ENCODE measurements at regions not wholly inside any gene's neighbourhood (a gene's known extent, or its start where the extent isn't known, plus 50 kb on each side); places are given as distances from the start of the nearest gene placed in this dataset.

DNA sequence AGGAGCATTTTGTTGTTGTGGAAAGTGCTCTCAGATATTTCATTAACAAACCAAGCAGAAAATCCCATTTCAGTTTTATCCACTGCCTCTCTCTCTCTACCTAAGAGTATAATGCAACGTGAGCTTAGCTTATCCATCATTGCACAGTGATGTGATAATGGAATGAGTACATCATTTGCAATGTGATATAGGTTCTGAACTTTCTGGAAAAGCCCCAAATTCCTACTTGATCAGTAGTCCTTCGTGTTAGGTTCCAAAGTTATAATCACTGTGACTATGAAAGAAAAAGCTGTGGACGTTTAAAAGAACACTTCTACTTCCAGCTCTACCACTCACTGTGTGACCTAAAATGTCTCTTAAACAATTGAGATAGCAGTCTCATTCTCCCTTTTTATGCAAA is 76.4 kb upstream of the PRMT6 start:
- H3K36me3 ChIP-seq: no peaks in the 10 kb centered on the region
- no peaks in the 10 kb centered on the region for H3K9me3 ChIP-seq
- WGBS, 5 donors: 37 to 80% (median 65%) methylated on average over 3 of the region's 3 CpGs
- no peaks in the 10 kb centered on the region for H3K27me3 ChIP-seq (replicated peaks in 1 of 7)
- intact Hi-C loops (cut with DNase I; ENCODE audit: low total_unique reads): no loop called here
- DNase-seq: no peak
- H3K4me3 ChIP-seq: no peak overlapping the region
- no peaks in the 10 kb centered on the region for H3K4me1 ChIP-seq
- H3K27ac ChIP-seq: no peak overlapping the region
- TF ChIP-seq, protein P1, sequence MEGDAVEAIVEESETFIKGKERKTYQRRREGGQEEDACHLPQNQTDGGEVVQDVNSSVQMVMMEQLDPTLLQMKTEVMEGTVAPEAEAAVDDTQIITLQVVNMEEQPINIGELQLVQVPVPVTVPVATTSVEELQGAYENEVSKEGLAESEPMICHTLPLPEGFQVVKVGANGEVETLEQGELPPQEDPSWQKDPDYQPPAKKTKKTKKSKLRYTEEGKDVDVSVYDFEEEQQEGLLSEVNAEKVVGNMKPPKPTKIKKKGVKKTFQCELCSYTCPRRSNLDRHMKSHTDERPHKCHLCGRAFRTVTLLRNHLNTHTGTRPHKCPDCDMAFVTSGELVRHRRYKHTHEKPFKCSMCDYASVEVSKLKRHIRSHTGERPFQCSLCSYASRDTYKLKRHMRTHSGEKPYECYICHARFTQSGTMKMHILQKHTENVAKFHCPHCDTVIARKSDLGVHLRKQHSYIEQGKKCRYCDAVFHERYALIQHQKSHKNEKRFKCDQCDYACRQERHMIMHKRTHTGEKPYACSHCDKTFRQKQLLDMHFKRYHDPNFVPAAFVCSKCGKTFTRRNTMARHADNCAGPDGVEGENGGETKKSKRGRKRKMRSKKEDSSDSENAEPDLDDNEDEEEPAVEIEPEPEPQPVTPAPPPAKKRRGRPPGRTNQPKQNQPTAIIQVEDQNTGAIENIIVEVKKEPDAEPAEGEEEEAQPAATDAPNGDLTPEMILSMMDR (IDR thresholded peaks at IDR 0.05 in 8 of 11, conservative IDR thresholded peaks at IDR 0.05 in 3 of 11): no peak
- no peak for TF ChIP-seq POLR2A (IDR thresholded peaks at IDR 0.05)
- no peak for TF ChIP-seq POLR2AphosphoS5 (IDR thresholded peaks at IDR 0.05)

DNA sequence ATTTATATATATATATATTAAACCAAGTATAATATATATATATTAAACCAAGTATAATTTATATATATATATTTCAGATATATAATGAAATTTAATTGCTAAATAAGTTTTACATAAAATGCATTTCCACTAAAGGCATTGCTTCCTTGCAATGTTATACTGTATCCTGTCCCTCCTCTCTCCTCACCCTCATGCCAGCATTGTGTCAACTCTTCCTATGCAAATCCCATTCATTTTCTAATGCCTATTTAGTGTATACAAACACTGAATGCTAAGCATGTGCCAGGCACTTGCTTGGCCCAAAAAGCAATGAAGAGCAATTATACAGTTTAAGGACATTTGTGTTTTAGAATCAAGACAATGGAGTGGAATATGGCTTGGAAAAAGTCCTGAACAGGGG is 71.7 kb upstream of the PRMT6 start:
- Histone ChIP-seq H3K36me3 (no peaks in the 10 kb centered on the region), H3K4me1 (no peaks in the 10 kb centered on the region), H3K27ac (no peak overlapping the region), H3K4me3 (no peak overlapping the region), H3K9me3 (no peaks in the 10 kb centered on the region), H3K27me3 (replicated peaks in 1 of 7) (peaks cover 0 to 5% (median 0%) of the 10 kb centered on the region in 7 donors)
- TF ChIP-seq POLR2AphosphoS5 (IDR thresholded peaks at IDR 0.05) (no peak), POLR2A (IDR thresholded peaks at IDR 0.05) (no peak)
- TF ChIP-seq, protein P1 (IDR thresholded peaks at IDR 0.05 in 8 of 11, conservative IDR thresholded peaks at IDR 0.05 in 3 of 11): no peak
- DNase-seq: no peak
- intact Hi-C loops (cut with DNase I; ENCODE audit: low total_unique reads): no loop called here

DNA sequence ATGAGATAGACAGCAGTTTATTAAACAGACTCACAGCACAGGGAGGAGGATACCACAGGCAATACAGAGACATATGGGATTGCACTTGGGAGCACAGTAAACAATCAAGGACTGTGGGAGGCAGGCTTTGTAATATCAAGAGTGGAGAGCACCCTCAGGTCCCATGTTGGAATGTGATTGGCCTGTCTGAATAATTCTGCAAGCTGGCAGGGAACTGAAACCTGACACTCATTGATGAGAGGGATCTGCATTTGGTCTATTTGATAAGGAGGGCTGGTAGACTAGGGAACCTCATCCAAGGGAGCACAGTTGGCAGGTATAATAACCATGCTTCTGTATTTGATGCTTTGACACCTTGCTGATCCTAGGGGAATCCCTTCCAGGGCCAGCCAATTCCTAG is 69.9 kb upstream of the PRMT6 start:
- Histone ChIP-seq H3K27me3 (replicated peaks in 1 of 7) (peaks cover 0 to 5% (median 0%) of the 10 kb centered on the region in 7 donors), H3K4me3 (no peak overlapping the region), H3K9me3 (no peaks in the 10 kb centered on the region), H3K4me1 (no peaks in the 10 kb centered on the region), H3K27ac (no peak overlapping the region), H3K36me3 (no peaks in the 10 kb centered on the region)
- intact Hi-C loops (cut with DNase I; ENCODE audit: low total_unique reads): no loop called here
- DNase-seq: no peak
- TF ChIP-seq, protein P1 (IDR thresholded peaks at IDR 0.05 in 8 of 11, conservative IDR thresholded peaks at IDR 0.05 in 3 of 11): no peak
- TF ChIP-seq POLR2AphosphoS5 (IDR thresholded peaks at IDR 0.05): no peak
- no peak for TF ChIP-seq POLR2A (IDR thresholded peaks at IDR 0.05)

DNA sequence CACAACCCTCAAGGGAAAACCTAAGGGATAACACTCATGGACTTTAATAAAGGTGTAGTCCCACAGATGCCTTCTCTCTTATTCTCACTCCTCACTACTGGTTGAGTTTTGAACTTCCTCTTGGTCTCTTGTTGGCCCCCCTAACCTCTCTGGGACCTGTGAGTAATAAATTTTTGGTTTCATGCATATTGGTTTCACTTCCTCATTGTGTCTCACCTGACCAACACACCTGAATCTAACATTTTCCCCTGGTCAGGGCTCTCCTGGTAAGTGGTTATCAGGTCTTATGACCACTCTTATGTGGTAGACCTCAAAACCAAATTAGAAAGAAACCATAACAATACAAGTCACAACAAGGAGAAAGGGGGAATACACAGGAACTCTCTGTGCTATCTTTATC is 60.5 kb upstream of the PRMT6 start:
- H3K27me3 ChIP-seq (replicated peaks in 1 of 7): no peaks in the 10 kb centered on the region
- no peak for DNase-seq
- H3K9me3 ChIP-seq: peaks cover 0 to 15% (median 4%) of the 10 kb centered on the region in 8 donors
- intact Hi-C loops (cut with DNase I; ENCODE audit: low total_unique reads): no loop called here
- no peak overlapping the region for H3K4me3 ChIP-seq
- no peak overlapping the region for H3K27ac ChIP-seq
- no peaks in the 10 kb centered on the region for H3K36me3 ChIP-seq
- H3K4me1 ChIP-seq: no peaks in the 10 kb centered on the region
- no peak for TF ChIP-seq POLR2A (IDR thresholded peaks at IDR 0.05)
- TF ChIP-seq POLR2AphosphoS5 (IDR thresholded peaks at IDR 0.05): no peak
- TF ChIP-seq, protein P1 (IDR thresholded peaks at IDR 0.05 in 8 of 11, conservative IDR thresholded peaks at IDR 0.05 in 3 of 11): no peak
